GM18502 (cell line): ENCODE measurements at regions not wholly inside any gene's neighbourhood (a gene's known extent, or its start where the extent isn't known, plus 50 kb on each side); places are given as distances from the start of the nearest gene placed in this dataset.

Source experiments
- ATAC-seq: cut with Tn5 transposase; IDR thresholded peaks from one replicate; pipeline ENCODE4 v1.9.1; 2021; ENCODE audit warnings: mild to moderate bottlenecking; ENCODE audit not compliant: unreplicated experiment, poor library complexity

- ATAC-seq = no peak
Observed at GRCh38 chr2:150144546-150145298, 342.7 kb downstream of the RND3 start.

- ATAC-seq = no peak
Observed at GRCh38 chr2:150143087-150143536, 344.4 kb downstream of the RND3 start.

- ATAC-seq = no peak
Observed at GRCh38 chr2:150142561-150142960, 344.9 kb downstream of the RND3 start.

GRCh38 chr2:150141226-150142001, 346.1 kb downstream of the RND3 start:
- no peak for ATAC-seq

GRCh38 chr2:150140777-150141176, 346.7 kb downstream of the RND3 start:
- ATAC-seq = no peak

GRCh38 chr2:150138587-150138986, 348.9 kb downstream of the RND3 start:
- no peak for ATAC-seq

GRCh38 chr2:150137338-150138069, 350.0 kb downstream of the RND3 start:
- ATAC-seq = no peak

- no peak for ATAC-seq
Observed at GRCh38 chr2:150136893-150137292, 350.6 kb downstream of the RND3 start.

GRCh38 chr2:150136401-150136800, 351.1 kb downstream of the RND3 start:
- ATAC-seq = no peak

GRCh38 chr2:150135223-150135883, 352.1 kb downstream of the RND3 start:
- no peak for ATAC-seq

GRCh38 chr2:150134223-150134857, 353.1 kb downstream of the RND3 start:
- no peak for ATAC-seq

GRCh38 chr2:150133623-150134022, 353.8 kb downstream of the RND3 start:
- ATAC-seq = peak; percentile 99

- no peak for ATAC-seq
Observed at GRCh38 chr2:150129921-150130575, 357.4 kb downstream of the RND3 start.

GRCh38 chr2:150127995-150128394, 359.5 kb downstream of the RND3 start:
- ATAC-seq = no peak

GRCh38 chr2:150127346-150127990, 360.0 kb downstream of the RND3 start:
- ATAC-seq = no peak

GRCh38 chr2:150126839-150127238, 360.6 kb downstream of the RND3 start:
- no peak for ATAC-seq

GRCh38 chr2:150126143-150126740, 361.2 kb downstream of the RND3 start:
- ATAC-seq = no peak

- no peak for ATAC-seq
Observed at GRCh38 chr2:150125708-150126107, 361.8 kb downstream of the RND3 start.

GRCh38 chr2:150125188-150125587, 362.3 kb downstream of the RND3 start:
- no peak for ATAC-seq
